Lower lobe of right lung (tissue), 2 donors: ENCODE measurements at regions not wholly inside any gene's neighbourhood (a gene's known extent, or its start where the extent isn't known, plus 50 kb on each side); places are given as distances from the start of the nearest gene placed in this dataset.

Experiments
- ATAC-seq, 2 donors: fragments of 200-7000 bp; cut with Tn5 transposase; one replicate each; pipeline ENCODE4 v1.9.1; 2020 to 2022; ENCODE audit warnings: mild to moderate bottlenecking in 2 of 2, moderate library complexity in 2 of 2
- DNase-seq: peaks from one replicate; pipeline ENCODE4 v3.0.0-alpha.2; 2020
- H3K27ac ChIP-seq: fragments of 200-600 bp; one replicate; pipeline ENCODE4 v1.8.0; 2022
- H3K27me3 ChIP-seq: fragments of 200-600 bp; one replicate; pipeline ENCODE4 v1.8.0; 2022; ENCODE audit warnings: low read depth
- H3K36me3 ChIP-seq: fragments of 200-600 bp; one replicate; pipeline ENCODE4 v1.8.0; 2022; ENCODE audit warnings: mild to moderate bottlenecking
- H3K4me1 ChIP-seq: fragments of 200-600 bp; one replicate; pipeline ENCODE4 v1.8.0; 2022
- H3K4me3 ChIP-seq: fragments of 200-600 bp; one replicate; pipeline ENCODE4 v1.8.0; 2022; ENCODE audit warnings: mild to moderate bottlenecking
- H3K9me3 ChIP-seq: fragments of 200-600 bp; one replicate; pipeline ENCODE4 v1.8.0; 2022
- intact Hi-C: fragments of 100-400 bp; cut with DNase I; formaldehyde crosslinking; loops from one replicate; pipeline ENCODE4 v1.11.0; 2022
- TF ChIP-seq, protein P1 (sequence below): fragments of 200-600 bp; IDR thresholded peaks from one replicate; pipeline ENCODE4 v1.8.0; 2022; ENCODE audit warnings: antibody characterized with exemption, mild to moderate bottlenecking
- donor health status: DM: no; HTN: yes; CAD: no; lungs with severe emphysema.

DNA sequence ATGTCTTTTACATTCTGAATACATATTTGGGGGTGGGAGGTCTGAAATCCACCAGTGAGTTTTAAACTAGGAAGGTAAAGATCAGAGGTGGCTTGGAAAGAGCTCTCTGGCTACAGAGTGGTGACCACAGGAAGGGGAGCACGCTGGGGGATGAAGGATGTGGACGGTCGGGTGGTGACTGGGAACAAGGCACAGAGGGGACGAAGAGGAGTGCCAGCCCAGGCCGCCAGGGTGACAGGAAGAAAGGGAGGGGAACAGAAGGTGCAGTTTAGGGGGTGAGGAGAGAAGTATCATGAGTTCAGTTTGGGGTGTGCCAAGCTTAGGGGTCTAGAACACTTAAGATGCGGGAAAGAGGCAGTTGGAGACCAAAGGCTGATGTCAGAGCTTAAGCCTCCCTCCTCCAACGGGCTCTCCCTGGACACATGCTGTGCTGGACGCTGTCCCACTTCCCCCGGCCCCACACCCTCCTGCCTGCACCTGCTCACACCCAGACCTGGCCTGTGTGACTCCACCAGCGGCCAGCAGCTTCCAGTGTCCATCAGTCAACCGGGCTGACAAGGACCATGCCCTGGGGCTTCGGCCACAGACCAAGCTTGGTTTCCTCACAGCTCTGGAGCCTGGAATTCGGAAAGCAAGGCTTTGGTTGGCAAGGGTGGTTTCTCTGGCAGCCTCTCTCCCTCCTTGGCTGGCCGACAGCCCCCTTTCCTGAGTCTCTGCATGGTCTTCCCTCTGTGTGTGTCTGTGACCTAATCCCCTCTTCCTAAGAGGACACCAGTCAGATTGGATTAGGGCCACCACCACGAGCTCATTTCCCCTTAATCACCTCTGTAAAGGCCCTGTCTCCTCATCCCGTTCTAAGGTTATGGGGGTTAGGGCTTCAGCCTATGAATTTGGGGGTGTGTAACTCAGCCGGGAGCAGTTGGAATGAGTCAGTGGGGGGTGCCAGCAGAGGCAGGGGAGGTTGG, 120.4 kb upstream of the IQSEC1 start:
- Histone ChIP-seq H3K4me3 (no peak overlapping the region), H3K27me3 (peaks cover 10% of the 10 kb centered on the region), H3K27ac (no peak overlapping the region), H3K9me3 (no peaks in the 10 kb centered on the region), H3K4me1 (no peaks in the 10 kb centered on the region), H3K36me3 (no peaks in the 10 kb centered on the region)
- peak; percentile 22 for DNase-seq
- intact Hi-C loops, result no loop called here
- no peak for ATAC-seq
- TF ChIP-seq, protein P1, sequence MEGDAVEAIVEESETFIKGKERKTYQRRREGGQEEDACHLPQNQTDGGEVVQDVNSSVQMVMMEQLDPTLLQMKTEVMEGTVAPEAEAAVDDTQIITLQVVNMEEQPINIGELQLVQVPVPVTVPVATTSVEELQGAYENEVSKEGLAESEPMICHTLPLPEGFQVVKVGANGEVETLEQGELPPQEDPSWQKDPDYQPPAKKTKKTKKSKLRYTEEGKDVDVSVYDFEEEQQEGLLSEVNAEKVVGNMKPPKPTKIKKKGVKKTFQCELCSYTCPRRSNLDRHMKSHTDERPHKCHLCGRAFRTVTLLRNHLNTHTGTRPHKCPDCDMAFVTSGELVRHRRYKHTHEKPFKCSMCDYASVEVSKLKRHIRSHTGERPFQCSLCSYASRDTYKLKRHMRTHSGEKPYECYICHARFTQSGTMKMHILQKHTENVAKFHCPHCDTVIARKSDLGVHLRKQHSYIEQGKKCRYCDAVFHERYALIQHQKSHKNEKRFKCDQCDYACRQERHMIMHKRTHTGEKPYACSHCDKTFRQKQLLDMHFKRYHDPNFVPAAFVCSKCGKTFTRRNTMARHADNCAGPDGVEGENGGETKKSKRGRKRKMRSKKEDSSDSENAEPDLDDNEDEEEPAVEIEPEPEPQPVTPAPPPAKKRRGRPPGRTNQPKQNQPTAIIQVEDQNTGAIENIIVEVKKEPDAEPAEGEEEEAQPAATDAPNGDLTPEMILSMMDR, result no peak

DNA sequence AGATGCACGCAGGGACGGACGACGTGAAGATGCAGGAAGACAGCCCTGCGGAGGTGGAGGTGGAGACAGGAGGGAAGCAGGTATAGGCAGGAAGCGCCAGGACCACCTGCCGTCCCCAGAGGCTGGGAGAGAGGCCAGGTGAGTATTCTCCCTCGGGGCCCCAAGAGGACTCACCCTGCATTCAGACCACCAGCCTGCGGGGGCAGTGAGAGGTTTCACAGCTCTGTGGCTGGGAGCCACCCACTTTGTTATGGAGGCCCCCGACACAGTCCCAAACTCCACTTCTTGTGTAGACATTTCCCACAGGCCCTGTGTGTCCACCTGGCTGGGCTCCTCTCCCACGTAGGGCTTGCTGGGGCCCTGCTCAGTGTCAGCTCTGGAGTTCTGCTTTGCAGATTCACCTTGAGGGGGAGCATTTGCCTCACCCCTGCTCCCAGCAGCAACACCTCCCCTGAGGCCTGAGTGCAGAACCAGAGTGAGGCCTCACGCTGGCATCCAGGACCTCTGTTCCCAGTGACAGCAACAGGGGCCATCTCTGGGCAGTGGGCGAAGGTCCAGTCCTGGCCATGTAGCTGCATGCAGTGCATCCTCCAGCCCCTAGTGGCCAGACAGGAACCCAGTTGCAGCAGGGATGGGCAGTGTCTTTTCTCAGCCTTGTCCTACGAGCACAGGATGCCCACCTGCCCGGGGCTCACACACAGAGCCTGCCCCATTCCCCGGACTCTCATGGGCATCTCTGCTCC, 119.4 kb upstream of the IQSEC1 start:
- peaks cover 7% of the 10 kb centered on the region for H3K27me3 ChIP-seq
- H3K9me3 ChIP-seq, result no peaks in the 10 kb centered on the region
- ATAC-seq, result no peak
- no peak overlapping the region for H3K4me3 ChIP-seq
- no peaks in the 10 kb centered on the region for H3K4me1 ChIP-seq
- TF ChIP-seq, protein P1, result no peak
- no peak overlapping the region for H3K27ac ChIP-seq
- no peaks in the 10 kb centered on the region for H3K36me3 ChIP-seq
- intact Hi-C loops, result no loop called here
- DNase-seq, result no peak

DNA sequence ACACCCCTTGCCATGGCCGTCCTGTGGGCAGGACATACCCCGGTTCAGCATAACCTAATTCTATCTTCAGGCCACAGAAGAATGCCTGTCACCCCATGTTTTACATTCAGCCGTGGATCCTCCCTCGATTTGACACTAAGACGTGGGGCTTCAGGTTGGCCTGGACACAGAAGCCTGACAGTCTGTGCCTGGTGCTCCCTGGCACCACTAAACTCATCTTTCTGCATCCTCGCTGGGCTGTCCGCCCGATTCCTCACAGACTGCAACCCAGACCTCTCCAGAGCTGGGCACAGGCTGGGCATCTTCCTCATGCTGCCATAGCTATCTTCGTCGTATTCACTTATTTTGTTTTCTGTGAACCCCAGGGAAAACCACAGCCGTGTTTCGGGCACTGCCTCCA, 117.8 kb upstream of the IQSEC1 start:
- Histone ChIP-seq H3K4me3 (no peak overlapping the region), H3K4me1 (no peaks in the 10 kb centered on the region), H3K36me3 (no peaks in the 10 kb centered on the region), H3K27me3 (peaks cover 7% of the 10 kb centered on the region), H3K9me3 (no peaks in the 10 kb centered on the region), H3K27ac (no peak overlapping the region)
- no peak for DNase-seq
- intact Hi-C loops, result no loop called here
- TF ChIP-seq, protein P1, result no peak
- ATAC-seq, result no peak

DNA sequence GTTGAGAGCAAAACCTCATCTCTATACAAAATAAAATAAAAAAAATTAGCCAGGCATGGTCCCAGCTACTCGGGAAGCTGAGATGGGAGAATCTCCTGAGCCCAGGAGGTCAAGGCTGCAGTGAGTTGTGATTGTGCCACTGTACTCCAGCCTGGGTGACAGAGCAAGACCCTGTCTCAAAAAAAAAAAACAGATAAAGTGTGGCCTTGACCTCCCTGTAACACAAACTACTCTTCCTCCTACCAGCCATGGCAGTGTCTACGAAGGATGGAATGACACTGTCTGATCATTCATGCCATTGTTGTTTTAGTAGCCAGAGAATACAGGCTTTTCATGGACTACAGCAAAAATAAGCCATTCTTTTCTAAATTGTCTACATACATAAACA, 117.1 kb upstream of the IQSEC1 start:
- ATAC-seq (no peak), DNase-seq (no peak)
- peaks cover 3% of the 10 kb centered on the region for H3K27me3 ChIP-seq
- no peak overlapping the region for H3K4me3 ChIP-seq
- no peaks in the 10 kb centered on the region for H3K4me1 ChIP-seq
- no peaks in the 10 kb centered on the region for H3K36me3 ChIP-seq
- TF ChIP-seq, protein P1, result no peak
- H3K9me3 ChIP-seq, result no peaks in the 10 kb centered on the region
- intact Hi-C loops, result no loop called here
- no peak overlapping the region for H3K27ac ChIP-seq

DNA sequence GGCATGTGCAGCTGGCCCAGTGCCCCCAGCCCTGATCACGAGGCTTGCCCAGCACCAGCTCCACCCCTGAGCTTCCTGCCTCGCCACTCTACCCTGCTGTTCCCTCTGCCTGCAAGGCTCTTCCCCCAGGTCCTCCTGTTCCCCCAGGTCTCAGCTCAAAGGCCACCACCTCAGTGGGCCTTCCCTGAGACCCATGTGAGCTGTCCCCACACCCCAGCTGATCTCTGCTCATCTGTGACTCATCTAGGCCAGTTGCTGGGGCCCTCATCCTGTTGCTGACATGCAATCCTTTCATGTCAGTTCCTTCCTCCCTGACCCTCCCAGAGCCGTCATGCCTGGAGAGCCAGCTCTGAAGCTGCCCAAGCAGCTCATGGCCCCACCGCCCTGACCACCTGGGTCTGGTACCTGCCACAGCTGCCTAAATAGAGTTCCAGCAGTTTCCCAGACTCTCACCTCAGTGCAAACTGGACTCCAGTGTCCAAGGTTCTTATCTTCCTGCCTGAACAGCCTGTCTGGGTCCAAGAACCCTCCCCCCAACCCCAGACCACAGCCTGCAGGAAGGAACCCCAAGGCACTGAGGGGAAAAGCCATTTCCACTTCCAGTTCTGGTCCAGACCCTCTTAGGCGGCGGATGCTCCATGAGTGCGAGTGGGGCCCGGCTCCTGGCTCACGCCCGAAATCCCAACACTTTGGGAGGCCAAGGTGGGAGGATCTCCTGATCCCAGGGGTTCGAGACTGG, 116.6 kb upstream of the IQSEC1 start:
- DNase-seq, result no peak
- Histone ChIP-seq H3K36me3 (no peaks in the 10 kb centered on the region), H3K4me3 (no peak overlapping the region), H3K9me3 (no peaks in the 10 kb centered on the region), H3K4me1 (no peaks in the 10 kb centered on the region), H3K27ac (no peak overlapping the region), H3K27me3 (peaks cover 3% of the 10 kb centered on the region)
- TF ChIP-seq, protein P1, result no peak
- ATAC-seq, result peak; percentile 29 to 31
- intact Hi-C loops, result no loop called here
